ENCODE measurements at regions not wholly inside any gene's neighbourhood (a gene's known extent, or its start where the extent isn't known, plus 50 kb on each side); places are given as distances from the start of the nearest gene placed in this dataset.

- Histone ChIP-seq H3K9me3 (ENCODE audit: control insufficient read depth in 3 of 3, low read length in 3 of 3) (no peaks in the 10 kb centered on the region), H3K4me1 (ENCODE audit: control insufficient read depth in 3 of 3, insufficient read depth in 3 of 3, low read length in 3 of 3) (no peaks in the 10 kb centered on the region), H3K4me3 (ENCODE audit: low read length in 3 of 3) (no peak overlapping the region), H3K27ac (ENCODE audit: low read depth, low read length) (no peak overlapping the region), H3K27me3 (ENCODE audit: control insufficient read depth in 3 of 3, insufficient read depth in 3 of 3, low read length in 3 of 3) (peaks cover 0 to 16% (median 0%) of the 10 kb centered on the region in 3 donors), H3K9ac (ENCODE audit: low read depth in 1 of 3, low read length in 3 of 3) (no peak overlapping the region), H3K36me3 (ENCODE audit: control insufficient read depth in 3 of 3, insufficient read depth in 3 of 3, low read length in 3 of 3) (no peaks in the 10 kb centered on the region)
Observed at GRCh38 chr10:128694168-128694850, 568.1 kb upstream of the MKI67 start.

- Histone ChIP-seq H3K36me3 (ENCODE audit: control insufficient read depth in 3 of 3, insufficient read depth in 3 of 3, low read length in 3 of 3) (no peaks in the 10 kb centered on the region), H3K4me1 (ENCODE audit: control insufficient read depth in 3 of 3, insufficient read depth in 3 of 3, low read length in 3 of 3) (no peaks in the 10 kb centered on the region), H3K9ac (ENCODE audit: low read depth in 1 of 3, low read length in 3 of 3) (no peak overlapping the region), H3K9me3 (ENCODE audit: control insufficient read depth in 3 of 3, low read length in 3 of 3) (no peaks in the 10 kb centered on the region), H3K4me3 (ENCODE audit: low read length in 3 of 3) (no peak overlapping the region), H3K27ac (ENCODE audit: low read depth, low read length) (no peak overlapping the region), H3K27me3 (ENCODE audit: control insufficient read depth in 3 of 3, insufficient read depth in 3 of 3, low read length in 3 of 3) (peaks cover 0 to 16% (median 0%) of the 10 kb centered on the region in 3 donors)
Observed at GRCh38 chr10:128694851-128695725, 568.9 kb upstream of the MKI67 start.

GRCh38 chr10:128695931-128696330 is 569.7 kb upstream of the MKI67 start:
- H3K36me3 ChIP-seq (ENCODE audit: control insufficient read depth in 3 of 3, insufficient read depth in 3 of 3, low read length in 3 of 3) = no peaks in the 10 kb centered on the region
- H3K27ac ChIP-seq (ENCODE audit: low read depth, low read length) = no peak overlapping the region

GRCh38 chr10:128697437-128697836 is 571.2 kb upstream of the MKI67 start:
- Histone ChIP-seq H3K4me3 (ENCODE audit: low read length in 3 of 3) (no peak overlapping the region), H3K27ac (ENCODE audit: low read depth, low read length) (no peak overlapping the region), H3K27me3 (ENCODE audit: control insufficient read depth in 3 of 3, insufficient read depth in 3 of 3, low read length in 3 of 3) (peaks cover 0 to 11% (median 0%) of the 10 kb centered on the region in 3 donors), H3K36me3 (ENCODE audit: control insufficient read depth in 3 of 3, insufficient read depth in 3 of 3, low read length in 3 of 3) (no peaks in the 10 kb centered on the region), H3K9ac (ENCODE audit: low read depth in 1 of 3, low read length in 3 of 3) (no peak overlapping the region), H3K9me3 (ENCODE audit: control insufficient read depth in 3 of 3, low read length in 3 of 3) (no peaks in the 10 kb centered on the region), H3K4me1 (ENCODE audit: control insufficient read depth in 3 of 3, insufficient read depth in 3 of 3, low read length in 3 of 3) (no peaks in the 10 kb centered on the region)

More at GRCh38 chr10:128695931-128696330, 569.7 kb upstream of the MKI67 start:
- Histone ChIP-seq H3K9me3 (ENCODE audit: control insufficient read depth in 3 of 3, low read length in 3 of 3) (no peaks in the 10 kb centered on the region), H3K4me3 (ENCODE audit: low read length in 3 of 3) (no peak overlapping the region), H3K9ac (ENCODE audit: low read depth in 1 of 3, low read length in 3 of 3) (no peak overlapping the region), H3K27me3 (ENCODE audit: control insufficient read depth in 3 of 3, insufficient read depth in 3 of 3, low read length in 3 of 3) (peaks cover 0 to 11% (median 0%) of the 10 kb centered on the region in 3 donors), H3K4me1 (ENCODE audit: control insufficient read depth in 3 of 3, insufficient read depth in 3 of 3, low read length in 3 of 3) (no peaks in the 10 kb centered on the region)

GRCh38 chr10:128701381-128701780 is 575.2 kb upstream of the MKI67 start:
- Histone ChIP-seq H3K9me3 (ENCODE audit: control insufficient read depth in 3 of 3, low read length in 3 of 3) (no peaks in the 10 kb centered on the region), H3K9ac (ENCODE audit: low read depth in 1 of 3, low read length in 3 of 3) (no peak overlapping the region), H3K27ac (ENCODE audit: low read depth, low read length) (no peak overlapping the region), H3K36me3 (ENCODE audit: control insufficient read depth in 3 of 3, insufficient read depth in 3 of 3, low read length in 3 of 3) (no peaks in the 10 kb centered on the region), H3K27me3 (ENCODE audit: control insufficient read depth in 3 of 3, insufficient read depth in 3 of 3, low read length in 3 of 3) (peaks cover 0 to 16% (median 0%) of the 10 kb centered on the region in 3 donors), H3K4me1 (ENCODE audit: control insufficient read depth in 3 of 3, insufficient read depth in 3 of 3, low read length in 3 of 3) (no peaks in the 10 kb centered on the region), H3K4me3 (ENCODE audit: low read length in 3 of 3) (no peak overlapping the region)

GRCh38 chr10:128701837-128702236 is 575.6 kb upstream of the MKI67 start:
- Histone ChIP-seq H3K27me3 (ENCODE audit: control insufficient read depth in 3 of 3, insufficient read depth in 3 of 3, low read length in 3 of 3) (peaks cover 0 to 16% (median 0%) of the 10 kb centered on the region in 3 donors), H3K9ac (ENCODE audit: low read depth in 1 of 3, low read length in 3 of 3) (no peak overlapping the region), H3K27ac (ENCODE audit: low read depth, low read length) (no peak overlapping the region), H3K4me3 (ENCODE audit: low read length in 3 of 3) (no peak overlapping the region), H3K36me3 (ENCODE audit: control insufficient read depth in 3 of 3, insufficient read depth in 3 of 3, low read length in 3 of 3) (no peaks in the 10 kb centered on the region), H3K4me1 (ENCODE audit: control insufficient read depth in 3 of 3, insufficient read depth in 3 of 3, low read length in 3 of 3) (no peaks in the 10 kb centered on the region), H3K9me3 (ENCODE audit: control insufficient read depth in 3 of 3, low read length in 3 of 3) (no peaks in the 10 kb centered on the region)

GRCh38 chr10:128704716-128705115 is 578.5 kb upstream of the MKI67 start:
- Histone ChIP-seq H3K4me3 (ENCODE audit: low read length in 3 of 3) (no peak overlapping the region), H3K27ac (ENCODE audit: low read depth, low read length) (no peak overlapping the region), H3K9ac (ENCODE audit: low read depth in 1 of 3, low read length in 3 of 3) (no peak overlapping the region), H3K4me1 (ENCODE audit: control insufficient read depth in 3 of 3, insufficient read depth in 3 of 3, low read length in 3 of 3) (no peaks in the 10 kb centered on the region), H3K9me3 (ENCODE audit: control insufficient read depth in 3 of 3, low read length in 3 of 3) (no peaks in the 10 kb centered on the region), H3K36me3 (ENCODE audit: control insufficient read depth in 3 of 3, insufficient read depth in 3 of 3, low read length in 3 of 3) (no peaks in the 10 kb centered on the region), H3K27me3 (ENCODE audit: control insufficient read depth in 3 of 3, insufficient read depth in 3 of 3, low read length in 3 of 3) (peaks cover 0 to 5% (median 0%) of the 10 kb centered on the region in 3 donors)

GRCh38 chr10:128708182-128708581 is 582.0 kb upstream of the MKI67 start:
- Histone ChIP-seq H3K27ac (ENCODE audit: low read depth, low read length) (no peak overlapping the region), H3K9me3 (ENCODE audit: control insufficient read depth in 3 of 3, low read length in 3 of 3) (no peaks in the 10 kb centered on the region), H3K27me3 (ENCODE audit: control insufficient read depth in 3 of 3, insufficient read depth in 3 of 3, low read length in 3 of 3) (peaks cover 0 to 5% (median 0%) of the 10 kb centered on the region in 3 donors), H3K36me3 (ENCODE audit: control insufficient read depth in 3 of 3, insufficient read depth in 3 of 3, low read length in 3 of 3) (no peaks in the 10 kb centered on the region), H3K4me1 (ENCODE audit: control insufficient read depth in 3 of 3, insufficient read depth in 3 of 3, low read length in 3 of 3) (no peaks in the 10 kb centered on the region), H3K4me3 (ENCODE audit: low read length in 3 of 3) (no peak overlapping the region), H3K9ac (ENCODE audit: low read depth in 1 of 3, low read length in 3 of 3) (no peak overlapping the region)

- H3K9me3 ChIP-seq (ENCODE audit: control insufficient read depth in 3 of 3, low read length in 3 of 3) = no peaks in the 10 kb centered on the region
- H3K27me3 ChIP-seq (ENCODE audit: control insufficient read depth in 3 of 3, insufficient read depth in 3 of 3, low read length in 3 of 3) = no peaks in the 10 kb centered on the region
- H3K4me3 ChIP-seq (ENCODE audit: low read length in 3 of 3) = no peak overlapping the region
- H3K36me3 ChIP-seq (ENCODE audit: control insufficient read depth in 3 of 3, insufficient read depth in 3 of 3, low read length in 3 of 3) = no peaks in the 10 kb centered on the region
- H3K9ac ChIP-seq (ENCODE audit: low read depth in 1 of 3, low read length in 3 of 3) = no peak overlapping the region
- H3K27ac ChIP-seq (ENCODE audit: low read depth, low read length) = no peak overlapping the region
- H3K4me1 ChIP-seq (ENCODE audit: control insufficient read depth in 3 of 3, insufficient read depth in 3 of 3, low read length in 3 of 3) = no peaks in the 10 kb centered on the region
Observed at GRCh38 chr10:128709686-128710085, 583.5 kb upstream of the MKI67 start.

Measured in skeletal muscle tissue (tissue), 3 donors.